ENCODE measurements at regions not wholly inside any gene's neighbourhood (a gene's known extent, or its start where the extent isn't known, plus 50 kb on each side); places are given as distances from the start of the nearest gene placed in this dataset.

- DNase-seq (ENCODE audit: low read depth): no peak
These were observed 405.8 kb downstream of the DUSP10 start for GRCh38 chr1:221336126-221336525.

GRCh38 chr1:221337106-221337505 is 404.8 kb downstream of the DUSP10 start:
- DNase-seq (ENCODE audit: low read depth): no peak

GRCh38 chr1:221343136-221343535 is 398.8 kb downstream of the DUSP10 start:
- no peak for DNase-seq (ENCODE audit: low read depth)

GRCh38 chr1:221343607-221344006 is 398.3 kb downstream of the DUSP10 start:
- DNase-seq (ENCODE audit: low read depth): no peak

- no peak for DNase-seq (ENCODE audit: low read depth)
These were observed 397.2 kb downstream of the DUSP10 start for GRCh38 chr1:221344693-221345092.

- DNase-seq (ENCODE audit: low read depth): no peak
These were observed 394.2 kb downstream of the DUSP10 start for GRCh38 chr1:221347706-221348105.

GRCh38 chr1:221350091-221350490 is 391.8 kb downstream of the DUSP10 start:
- DNase-seq (ENCODE audit: low read depth): peak; percentile 82

GRCh38 chr1:221356693-221357092 is 385.2 kb downstream of the DUSP10 start:
- DNase-seq (ENCODE audit: low read depth): no peak

- no peak for DNase-seq (ENCODE audit: low read depth)
These were observed 378.9 kb downstream of the DUSP10 start for GRCh38 chr1:221363039-221363438.

- peak; percentile 77 for DNase-seq (ENCODE audit: low read depth)
These were observed 375.3 kb downstream of the DUSP10 start for GRCh38 chr1:221366495-221367110.

GRCh38 chr1:221371705-221372104 is 370.2 kb downstream of the DUSP10 start:
- DNase-seq (ENCODE audit: low read depth): no peak

GRCh38 chr1:221373795-221374194 is 368.1 kb downstream of the DUSP10 start:
- no peak for DNase-seq (ENCODE audit: low read depth)

GRCh38 chr1:221376286-221376685 is 365.6 kb downstream of the DUSP10 start:
- DNase-seq (ENCODE audit: low read depth): no peak

GRCh38 chr1:221381910-221382623 is 359.8 kb downstream of the DUSP10 start:
- no peak for DNase-seq (ENCODE audit: low read depth)

GRCh38 chr1:221392453-221392852 is 349.4 kb downstream of the DUSP10 start:
- peak; percentile 38 for DNase-seq (ENCODE audit: low read depth)

GRCh38 chr1:221394011-221394544 is 347.8 kb downstream of the DUSP10 start:
- DNase-seq (ENCODE audit: low read depth): peak; percentile 30

- DNase-seq (ENCODE audit: low read depth): no peak
These were observed 345.4 kb downstream of the DUSP10 start for GRCh38 chr1:221396526-221396925.

- no peak for DNase-seq (ENCODE audit: low read depth)
These were observed 344.7 kb downstream of the DUSP10 start for GRCh38 chr1:221397141-221397540.

GRCh38 chr1:221397606-221398005 is 344.3 kb downstream of the DUSP10 start:
- no peak for DNase-seq (ENCODE audit: low read depth)

GRCh38 chr1:221405146-221405545 is 336.7 kb downstream of the DUSP10 start:
- no peak for DNase-seq (ENCODE audit: low read depth)

GRCh38 chr1:221408117-221408803 is 333.6 kb downstream of the DUSP10 start:
- no peak for DNase-seq (ENCODE audit: low read depth)

- DNase-seq (ENCODE audit: low read depth): no peak
These were observed 330.6 kb downstream of the DUSP10 start for GRCh38 chr1:221411283-221411682.

Measured in myocyte (in vitro differentiated cells).